NCI-H2029 treated with DMSO at 0.1 percent for 48 hours (cell line): ENCODE measurements at regions not wholly inside any gene's neighbourhood (a gene's known extent, or its start where the extent isn't known, plus 50 kb on each side); places are given as distances from the start of the nearest gene placed in this dataset.

Experiments
- DNase-seq: peaks from one replicate; lab custom pipeline; 2025; lab: John Stamatoyannopoulos, UW

DNA sequence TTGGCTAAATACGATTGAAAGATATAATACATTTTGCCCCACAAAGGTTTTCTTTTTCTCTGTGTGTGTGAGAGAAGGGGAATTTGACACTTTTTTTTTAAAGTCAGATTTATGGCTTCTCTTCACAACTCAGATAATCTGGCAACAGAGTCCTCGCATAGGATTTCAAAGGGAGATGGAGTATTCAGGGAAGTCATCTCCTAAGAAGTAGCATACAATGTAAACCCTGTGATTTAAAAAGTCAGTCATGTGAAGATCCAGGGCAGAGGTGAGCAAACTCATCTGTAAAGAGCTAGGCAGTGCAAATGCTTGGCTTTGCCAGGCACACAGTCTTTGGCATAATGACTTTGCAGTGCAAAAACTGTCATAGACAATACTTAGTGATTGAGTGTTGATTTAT, 1526.3 kb downstream of the AACS start:
- no peak for DNase-seq

DNA sequence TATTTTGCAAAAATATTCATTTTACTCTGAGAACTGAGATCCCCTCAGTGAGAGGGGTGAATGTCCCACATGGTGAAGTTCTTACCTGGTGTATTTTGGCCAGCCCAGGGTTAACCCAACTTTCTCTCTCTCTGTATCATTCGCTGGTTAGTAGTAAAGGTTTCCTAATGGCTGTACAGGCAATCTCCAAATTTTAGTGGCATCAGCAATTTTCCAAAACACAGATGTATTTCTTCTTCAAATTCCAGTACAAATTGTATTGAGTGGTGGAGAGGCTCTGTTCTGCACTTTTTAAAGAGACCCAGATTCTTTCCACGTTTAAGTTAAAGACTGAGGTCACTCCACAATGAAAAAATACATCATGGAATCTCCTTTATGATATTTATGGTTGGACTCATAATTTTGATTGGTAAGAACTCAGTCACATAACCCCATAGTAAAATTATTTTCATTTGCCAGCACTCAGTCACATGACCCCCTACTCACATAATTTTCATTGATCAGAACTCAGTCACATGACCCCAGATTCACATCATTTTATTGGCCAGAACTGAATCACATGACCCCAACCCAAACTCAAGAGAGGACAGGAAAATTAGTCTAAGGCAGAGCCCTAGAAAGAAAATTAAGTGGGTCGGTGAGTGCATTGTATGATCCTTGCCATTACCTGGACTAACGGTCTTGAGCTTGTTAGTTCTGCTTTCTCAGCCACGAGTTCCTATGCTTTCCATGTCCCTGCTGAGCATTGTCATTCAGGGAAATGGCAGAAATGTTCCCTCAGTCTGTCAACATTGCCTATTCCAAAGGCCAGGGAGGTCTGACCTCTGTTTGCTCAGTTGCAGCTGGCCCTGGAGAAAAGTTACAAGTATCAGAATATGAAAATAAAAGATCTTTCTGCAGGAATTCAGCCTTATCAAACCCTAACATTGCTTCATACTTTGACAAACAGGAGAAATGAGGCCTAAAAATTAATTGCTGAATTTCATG, 1536.2 kb downstream of the AACS start:
- no peak for DNase-seq

DNA sequence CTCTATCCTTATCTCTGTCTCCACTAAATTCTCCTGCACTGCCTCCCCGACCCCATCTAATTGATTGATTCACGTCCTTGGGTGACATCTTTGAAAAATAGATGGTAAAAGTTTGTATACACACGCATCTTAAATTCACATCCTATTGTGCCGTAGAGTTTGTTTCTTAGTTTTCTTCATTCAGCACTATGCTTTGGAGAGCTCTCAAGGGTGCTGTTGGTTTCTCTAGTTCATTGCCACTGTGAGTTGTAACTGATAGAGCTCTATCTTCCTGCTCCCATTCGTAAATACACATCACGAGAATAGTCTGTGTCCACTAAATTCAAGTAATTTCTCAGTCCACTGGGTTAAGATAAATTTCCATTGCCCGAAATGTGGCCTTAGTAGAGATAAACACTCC, 1537.4 kb downstream of the AACS start:
- DNase-seq: no peak

DNA sequence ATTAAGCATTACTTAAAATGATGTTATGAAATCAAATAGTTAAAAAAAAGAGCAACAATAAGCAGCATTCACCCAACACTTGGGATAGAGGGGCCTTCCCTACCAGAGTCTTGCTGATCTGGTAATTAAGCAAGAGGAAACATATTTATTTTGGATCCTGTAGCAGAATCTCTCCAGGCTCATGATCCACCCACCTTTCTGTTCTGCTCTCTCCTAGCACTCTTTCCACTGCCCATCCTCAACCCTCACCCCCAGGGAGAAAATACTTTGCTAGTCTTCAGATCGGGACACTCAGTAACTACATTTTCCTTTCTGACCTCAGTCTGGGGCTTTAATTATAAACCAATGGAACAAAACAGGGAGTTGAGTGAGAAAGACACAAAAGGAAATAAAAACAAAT, 1541.9 kb downstream of the AACS start:
- no peak for DNase-seq

DNA sequence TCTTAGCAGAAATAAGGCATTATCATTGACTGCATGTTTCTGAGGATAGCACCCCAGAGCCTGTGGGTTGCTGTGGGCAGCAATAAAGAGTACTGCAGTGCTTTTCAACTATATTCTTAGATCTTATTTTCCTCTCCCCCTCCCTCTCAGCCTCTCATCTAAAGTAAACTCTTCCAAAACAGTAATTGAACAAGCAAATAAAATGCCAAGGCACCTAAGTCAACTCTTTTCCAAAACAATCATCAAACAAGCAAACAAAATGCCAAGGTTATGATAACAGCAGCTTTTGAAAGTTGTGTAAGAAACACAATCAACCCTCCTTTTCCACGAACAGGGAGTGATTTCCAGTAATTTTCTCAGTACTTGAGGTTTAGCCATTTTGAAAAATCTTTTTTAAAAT, 1542.6 kb downstream of the AACS start:
- DNase-seq: no peak

DNA sequence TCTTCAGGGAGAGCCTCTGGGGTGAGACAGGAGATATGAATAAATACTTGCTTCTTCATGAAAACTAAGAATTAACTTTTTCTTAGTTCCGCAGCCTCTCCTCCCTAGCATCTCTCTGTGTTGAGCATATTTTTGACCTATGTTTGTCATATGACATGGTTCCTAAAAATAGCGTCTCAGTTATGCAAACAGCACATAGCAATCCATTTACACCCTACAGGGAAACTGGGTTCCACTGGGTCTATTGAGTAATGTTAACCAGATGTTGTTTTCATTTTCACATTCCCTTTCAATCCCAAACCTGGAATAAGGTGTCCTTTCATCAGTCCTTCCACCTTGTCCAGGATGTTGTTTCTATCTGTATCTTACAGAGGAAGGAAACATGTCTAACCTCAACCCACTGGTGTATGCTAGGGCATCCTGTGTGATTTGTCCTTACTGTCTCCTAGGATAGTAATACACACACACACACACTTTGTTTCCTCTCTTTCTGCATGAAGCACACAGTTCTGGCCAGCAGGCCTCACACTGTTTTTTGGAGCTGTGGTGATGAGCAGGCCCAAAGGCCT, 1543.5 kb downstream of the AACS start:
- DNase-seq: no peak

DNA sequence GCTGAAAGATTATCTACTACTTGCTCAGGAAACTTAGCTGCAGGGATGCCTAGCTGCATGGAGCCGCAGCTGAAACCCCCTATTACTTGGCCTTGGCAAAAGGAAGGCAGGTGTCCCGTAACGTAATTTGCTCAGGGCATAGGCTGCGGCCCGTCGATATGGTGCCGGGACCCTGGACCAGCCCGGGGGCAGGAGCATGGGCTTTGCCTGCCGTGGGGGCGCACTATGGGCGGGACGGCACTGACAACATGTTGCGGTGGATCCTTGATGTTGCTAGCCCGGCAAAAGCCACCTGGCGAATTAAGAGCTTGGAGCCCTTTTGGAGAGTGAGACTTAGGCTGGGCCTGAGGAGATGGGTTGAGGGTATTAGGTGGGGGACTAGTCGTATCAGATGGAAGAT, 1551.2 kb downstream of the AACS start:
- DNase-seq: no peak

DNA sequence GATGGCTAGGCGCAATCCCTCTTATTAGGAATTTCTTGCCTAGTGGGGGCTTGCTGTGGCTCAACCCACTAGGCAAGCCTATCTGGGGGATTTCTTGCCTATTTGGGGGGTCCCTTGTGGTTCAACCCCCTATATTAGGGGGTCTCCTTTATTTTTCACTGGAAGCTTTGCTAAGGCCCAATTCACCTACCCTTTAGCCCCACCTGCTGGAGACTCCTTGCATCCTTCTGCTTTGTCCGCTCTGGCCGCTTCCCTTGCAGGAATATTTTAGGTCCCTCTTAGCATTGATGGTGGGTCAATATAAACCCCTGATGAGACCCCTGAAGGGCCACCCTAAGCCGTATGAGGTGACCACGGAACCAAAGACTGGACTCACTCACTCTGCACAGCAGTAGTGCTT, 1552.1 kb downstream of the AACS start:
- DNase-seq: no peak

DNA sequence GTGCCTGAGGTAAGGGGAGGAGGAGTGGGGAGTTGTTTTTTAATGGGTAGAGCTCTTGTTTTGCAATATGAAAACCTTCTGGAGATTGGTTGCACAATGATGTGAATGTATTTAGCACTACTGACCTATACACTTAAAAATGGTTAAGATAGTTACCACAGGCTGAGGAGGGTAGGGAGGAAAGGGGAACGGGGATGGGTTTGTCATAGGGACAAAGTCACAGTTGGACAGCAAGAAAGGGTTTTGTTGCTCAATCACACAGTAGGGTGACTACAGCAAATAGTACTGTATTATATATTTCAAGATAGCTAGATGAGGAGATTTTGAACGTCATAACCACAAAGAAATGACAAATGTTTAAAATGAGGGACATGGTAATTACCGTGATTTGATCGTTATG, 1562.4 kb downstream of the AACS start:
- no peak for DNase-seq

DNA sequence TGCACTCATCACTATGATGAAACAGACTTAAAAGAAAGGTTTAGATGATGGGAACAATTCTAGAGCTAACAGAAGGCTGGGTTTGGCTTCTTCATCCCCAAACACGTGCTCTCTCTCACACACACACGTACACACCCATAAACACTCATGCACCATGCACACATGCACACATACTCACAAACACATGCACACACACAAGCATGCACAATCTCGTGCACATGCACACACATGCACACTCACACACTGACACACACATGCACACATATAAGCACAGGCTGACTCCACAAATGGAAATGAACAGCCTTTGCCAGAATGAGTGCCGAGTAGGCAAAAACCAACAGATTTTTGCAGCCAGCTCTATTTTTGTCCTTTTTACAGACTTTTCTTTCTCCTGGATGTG, 1571.6 kb downstream of the AACS start:
- DNase-seq: no peak

DNA sequence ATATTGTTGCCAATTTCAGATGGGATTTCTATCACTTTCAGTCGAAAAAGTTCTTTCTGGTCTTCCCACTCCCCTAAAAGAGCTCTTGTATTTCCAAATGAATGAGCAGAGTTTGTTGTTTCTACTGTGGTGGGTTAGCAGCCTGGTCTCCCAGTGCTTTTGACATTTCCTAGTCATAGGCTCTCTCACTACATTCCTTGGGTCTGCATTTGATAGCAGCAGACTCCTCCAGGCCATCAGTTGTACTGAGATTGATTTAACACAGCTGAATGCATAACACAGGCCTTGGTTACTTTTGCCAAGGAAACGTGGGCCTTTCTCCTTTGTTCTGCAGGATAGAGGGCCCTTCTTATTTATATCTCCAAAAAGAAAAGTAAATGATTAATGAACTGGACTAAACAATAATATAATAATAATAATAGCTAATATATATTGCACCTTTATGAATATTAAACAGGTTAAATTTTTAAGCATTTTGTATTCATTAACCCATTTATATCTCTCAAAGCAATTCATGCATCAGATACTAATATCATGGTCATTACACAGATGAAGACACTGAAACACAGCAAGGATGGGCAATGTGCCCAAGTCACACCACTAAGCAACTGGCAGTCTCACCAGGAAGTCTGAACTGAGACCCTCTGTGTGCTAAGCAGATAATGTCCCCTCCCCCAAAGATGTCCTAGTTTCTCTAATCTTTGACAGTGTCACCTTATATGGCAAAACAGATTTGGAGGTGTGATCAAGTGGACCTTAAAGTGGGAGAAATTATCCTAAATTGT, 1579.2 kb downstream of the AACS start:
- DNase-seq: no peak

DNA sequence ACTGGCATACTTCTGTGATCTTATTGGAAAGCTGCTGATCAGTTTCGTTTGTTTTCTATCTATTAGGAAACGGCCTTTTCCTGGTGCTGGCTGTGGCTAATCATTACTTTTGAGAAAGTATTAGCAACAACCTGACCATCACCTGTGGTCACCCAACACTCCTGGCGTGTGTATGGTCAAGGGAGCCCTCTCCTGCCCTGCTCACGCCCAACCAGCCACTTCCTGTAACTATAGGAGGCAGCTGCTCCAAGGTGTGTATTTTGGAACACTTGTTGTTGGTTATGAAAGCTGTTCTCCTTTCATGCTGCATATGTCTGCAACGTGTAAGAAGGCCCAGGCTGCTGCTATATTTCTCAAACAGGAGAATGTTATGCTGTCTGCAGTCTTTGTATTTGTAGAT, 1582.8 kb downstream of the AACS start:
- DNase-seq: no peak

DNA sequence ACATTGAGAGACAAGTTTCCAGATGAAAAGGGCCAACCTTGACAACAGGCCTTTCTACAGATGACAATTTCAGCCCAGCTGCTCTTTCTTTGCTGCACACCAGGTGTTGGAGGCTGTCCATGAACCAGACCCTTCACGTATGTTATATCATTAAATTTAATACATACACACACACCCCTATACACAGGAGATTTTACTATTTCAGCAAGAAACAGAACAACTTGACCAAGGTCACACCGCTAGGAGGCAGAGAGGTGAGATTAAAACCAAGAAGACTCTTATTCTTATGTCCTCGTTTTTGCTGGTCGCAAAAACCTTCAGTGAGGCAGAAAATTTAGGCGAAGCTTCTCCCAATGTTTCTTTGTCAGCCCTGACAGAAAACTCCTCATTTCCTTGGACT, 1585.9 kb downstream of the AACS start:
- no peak for DNase-seq

DNA sequence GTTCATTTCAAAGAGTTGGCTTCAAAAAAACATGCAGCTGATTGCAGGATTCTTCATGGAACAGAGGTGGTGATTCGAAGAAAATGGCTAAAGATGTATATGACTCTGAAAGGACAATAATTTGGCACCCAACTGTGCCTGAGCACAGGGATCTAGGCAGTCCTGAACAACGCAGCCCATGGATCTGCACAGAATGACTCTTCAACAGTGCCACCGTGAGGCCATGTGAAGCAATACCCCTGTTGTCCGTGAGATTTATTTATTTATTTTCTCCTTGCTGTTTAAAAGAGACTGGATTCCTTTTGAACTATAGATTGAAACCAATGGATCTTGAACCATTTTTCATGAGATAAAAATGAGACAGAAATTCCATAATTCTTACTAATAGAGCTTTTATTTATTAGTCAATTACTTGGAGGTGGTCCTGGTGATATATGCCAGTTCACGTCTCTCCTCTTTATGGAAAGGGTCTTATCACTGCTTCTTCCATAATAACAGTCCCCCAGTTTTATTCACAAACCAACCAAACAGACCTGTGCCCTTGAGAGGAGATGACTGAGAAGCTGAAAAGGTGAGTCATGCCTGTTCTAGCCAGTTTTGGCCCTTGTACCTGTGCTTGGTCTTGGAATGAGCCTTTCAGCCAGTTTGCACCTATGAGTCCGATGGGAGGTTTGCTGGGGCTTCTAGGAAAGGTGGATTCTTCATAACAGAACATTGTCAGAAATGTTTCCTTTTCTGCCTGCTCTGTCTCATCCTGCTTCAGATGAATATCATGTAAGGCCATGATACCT, 1598.3 kb downstream of the AACS start:
- no peak for DNase-seq

DNA sequence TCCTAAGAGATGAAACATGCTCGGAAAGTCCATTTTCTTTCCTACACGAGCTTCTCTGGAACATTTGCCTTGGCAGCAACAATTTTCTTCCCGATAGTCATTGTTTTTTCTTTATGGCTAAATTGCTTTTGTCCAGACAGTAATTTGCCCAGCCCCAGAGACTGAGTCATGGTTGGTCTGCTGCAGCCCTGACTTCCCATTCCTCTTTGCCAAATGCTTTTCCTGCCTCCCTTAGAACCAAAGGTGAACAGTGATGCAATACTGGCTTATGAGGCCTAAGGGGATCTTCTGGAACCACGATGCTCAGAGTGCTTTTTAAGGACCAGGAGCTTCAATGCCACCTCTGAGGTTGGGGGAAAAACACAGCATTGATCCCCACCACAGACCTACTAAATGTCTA, 1599.6 kb upstream of the TMEM132C start:
- no peak for DNase-seq

DNA sequence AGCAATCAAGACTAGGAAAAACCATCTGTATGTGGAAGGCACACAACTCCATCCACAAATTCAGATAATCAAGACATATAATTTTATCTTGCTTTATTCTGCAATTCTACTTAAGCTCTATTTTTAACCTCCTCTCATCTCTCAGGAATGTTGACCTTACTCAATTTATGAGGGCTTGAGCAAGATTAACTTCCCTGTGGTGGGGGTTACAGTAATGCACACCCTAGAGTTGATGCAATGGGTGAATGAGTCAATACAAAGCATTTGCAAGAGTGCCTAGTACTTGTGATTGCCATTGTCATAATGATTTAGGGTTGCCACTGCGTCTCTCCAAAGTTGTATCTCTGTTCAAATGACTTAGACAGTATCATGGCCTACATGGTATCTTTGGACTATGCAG, 1598.4 kb upstream of the TMEM132C start:
- DNase-seq: no peak

DNA sequence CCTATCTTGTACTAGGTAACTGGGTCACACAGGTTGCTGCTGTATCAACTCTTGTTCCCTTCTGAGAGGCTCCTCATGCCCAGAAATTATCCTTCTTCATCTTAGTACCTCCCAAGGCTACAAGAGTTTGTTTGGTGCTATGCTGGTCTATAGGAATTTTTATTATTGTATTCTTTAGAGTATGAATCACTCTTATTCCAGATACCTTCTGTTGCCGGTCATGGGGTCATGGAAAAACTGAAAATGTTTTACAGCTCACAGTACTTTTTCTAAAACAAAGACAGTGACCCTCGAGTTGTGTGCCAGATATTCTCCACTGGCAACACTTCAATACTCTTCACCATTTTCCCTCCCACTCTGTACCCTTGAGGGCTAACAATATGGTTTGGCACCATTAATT, 1598.0 kb upstream of the TMEM132C start:
- no peak for DNase-seq

DNA sequence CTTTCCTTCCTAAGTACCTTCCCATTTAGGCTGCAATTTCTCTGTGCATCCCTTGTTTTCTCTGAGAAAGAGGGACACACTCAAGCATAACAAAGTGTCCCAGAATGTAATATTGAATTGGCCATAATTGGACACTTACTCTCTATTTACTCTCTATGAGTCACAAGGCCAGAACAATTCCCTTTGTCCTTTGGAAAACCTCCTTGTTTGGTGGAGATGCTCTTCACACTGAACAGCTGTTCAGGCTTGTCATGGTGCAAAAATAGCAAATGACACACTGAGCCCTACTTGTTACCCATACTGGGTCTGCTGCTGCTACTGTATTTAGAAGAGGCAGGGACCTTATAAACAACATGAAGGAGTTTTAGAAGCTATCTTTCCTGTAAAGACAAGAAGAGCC, 1590.5 kb upstream of the TMEM132C start:
- peak; percentile 81 for DNase-seq

DNA sequence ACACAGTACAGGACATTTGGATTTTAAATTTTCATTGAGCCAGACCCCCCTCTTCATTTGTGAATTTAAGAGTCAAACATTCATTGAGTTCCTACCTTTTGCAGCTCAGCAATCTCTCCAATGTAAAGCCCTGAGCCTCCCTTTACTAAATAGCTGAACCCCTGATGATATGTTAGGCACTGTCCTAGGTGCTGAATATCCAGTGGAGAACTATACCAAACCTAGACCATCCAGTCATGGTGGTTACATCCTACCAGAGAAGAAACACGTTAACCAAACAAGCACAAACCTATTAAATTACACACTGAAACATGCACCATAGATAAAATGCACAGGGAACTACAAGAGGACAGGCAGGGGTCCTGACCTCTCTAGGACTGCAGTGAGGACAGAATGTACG, 1585.3 kb upstream of the TMEM132C start:
- no peak for DNase-seq

DNA sequence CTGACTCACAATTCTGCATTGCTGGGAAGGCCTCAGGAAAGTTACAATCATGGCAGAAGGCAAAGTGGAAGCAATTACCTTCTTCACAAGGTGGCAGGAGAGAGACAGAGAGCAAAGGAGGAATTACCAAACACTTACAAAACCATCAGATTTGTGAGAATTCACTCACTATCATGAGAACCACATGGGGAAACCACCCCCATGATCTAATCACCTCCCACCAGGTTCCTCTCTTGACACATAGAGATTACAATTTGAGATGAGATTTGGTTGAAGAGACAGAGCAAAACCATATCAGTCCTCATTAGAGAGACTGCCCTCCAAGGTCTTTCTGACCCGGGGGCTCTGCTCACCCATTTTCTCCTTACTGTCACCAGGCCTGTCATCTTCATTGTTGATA, 1582.3 kb upstream of the TMEM132C start:
- DNase-seq: no peak

DNA sequence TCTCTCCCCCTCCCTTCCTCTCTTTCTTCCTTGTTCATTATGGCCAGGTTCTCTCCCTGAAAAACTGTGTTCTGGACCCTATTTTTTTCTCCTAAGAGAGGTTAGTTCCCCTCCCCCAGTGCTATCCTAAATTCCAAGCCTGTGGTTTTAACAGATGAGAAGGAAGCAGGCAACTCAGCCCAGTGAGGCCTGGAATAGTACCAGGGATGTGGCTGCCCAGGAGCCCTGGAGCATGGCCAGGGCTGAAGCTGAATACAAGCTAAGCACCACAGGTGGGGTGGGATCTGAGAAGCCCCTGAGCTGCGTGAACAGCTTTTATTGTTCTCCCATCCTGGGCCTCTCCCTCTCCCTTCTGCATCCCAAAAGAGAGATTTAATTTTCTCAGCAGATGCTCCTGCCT, 1581.3 kb upstream of the TMEM132C start:
- DNase-seq: no peak

DNA sequence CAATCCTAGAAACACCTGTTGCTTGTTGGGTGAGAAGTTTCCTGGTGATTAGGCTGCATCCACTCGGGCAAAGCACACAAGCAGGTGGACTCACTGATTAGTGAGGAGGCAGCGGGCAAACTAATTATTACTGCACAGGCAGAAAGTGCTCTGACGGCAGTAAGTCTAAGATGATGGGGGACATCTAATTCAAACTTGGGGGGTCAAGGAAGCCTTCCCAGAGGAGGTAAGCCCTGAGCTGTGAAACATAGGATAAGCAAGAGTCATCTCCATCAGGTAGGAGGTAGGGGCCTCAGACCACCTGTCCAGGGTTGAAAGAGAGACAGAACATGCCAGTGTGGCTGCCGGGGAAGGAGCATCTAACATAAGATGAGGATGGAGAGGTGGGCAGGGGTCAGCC, 1578.4 kb upstream of the TMEM132C start:
- no peak for DNase-seq
